ENCODE measurements at regions not wholly inside any gene's neighbourhood (a gene's known extent, or its start where the extent isn't known, plus 50 kb on each side); places are given as distances from the start of the nearest gene placed in this dataset.

DNA sequence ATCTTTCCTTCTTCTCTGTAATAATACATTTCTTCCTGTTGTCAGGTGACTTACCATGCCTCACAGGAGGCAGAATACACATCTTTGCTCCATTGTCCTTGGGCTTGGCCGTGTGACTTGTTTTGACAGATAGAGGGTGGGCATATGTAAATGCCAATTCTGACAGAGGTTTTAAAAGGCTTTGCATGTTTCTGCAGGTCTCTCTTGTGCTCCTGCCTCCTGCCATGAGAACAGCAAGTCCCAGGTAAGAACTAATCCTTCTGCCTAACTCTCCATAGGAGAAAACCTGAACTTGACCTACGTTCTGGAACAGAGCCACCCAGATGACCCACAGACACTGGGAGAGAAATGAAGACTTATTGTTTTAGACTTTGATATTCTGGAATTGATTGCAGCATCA, 88.7 kb upstream of the TNFSF11 start:
- H3K27me3 ChIP-seq (ENCODE audit: insufficient read depth, poor library complexity, severe bottlenecking), result no peaks in the 10 kb centered on the region
- no peak for DNase-seq (ENCODE audit: low read depth in 1 of 2, low spot score in 1 of 2)
- no peak overlapping the region for H3K27ac ChIP-seq (replicated peaks)
- TF ChIP-seq SPI1 (IDR thresholded peaks at IDR 0.05; ENCODE audit: borderline replicate concordance, low read depth), result no peak
- no peak for TF ChIP-seq CTCF (IDR thresholded peaks at IDR 0.05; ENCODE audit: insufficient read depth, low read length)
- no peak for TF ChIP-seq GABPA (IDR thresholded peaks at IDR 0.05; ENCODE audit: low read depth)
- TF ChIP-seq, protein P1, sequence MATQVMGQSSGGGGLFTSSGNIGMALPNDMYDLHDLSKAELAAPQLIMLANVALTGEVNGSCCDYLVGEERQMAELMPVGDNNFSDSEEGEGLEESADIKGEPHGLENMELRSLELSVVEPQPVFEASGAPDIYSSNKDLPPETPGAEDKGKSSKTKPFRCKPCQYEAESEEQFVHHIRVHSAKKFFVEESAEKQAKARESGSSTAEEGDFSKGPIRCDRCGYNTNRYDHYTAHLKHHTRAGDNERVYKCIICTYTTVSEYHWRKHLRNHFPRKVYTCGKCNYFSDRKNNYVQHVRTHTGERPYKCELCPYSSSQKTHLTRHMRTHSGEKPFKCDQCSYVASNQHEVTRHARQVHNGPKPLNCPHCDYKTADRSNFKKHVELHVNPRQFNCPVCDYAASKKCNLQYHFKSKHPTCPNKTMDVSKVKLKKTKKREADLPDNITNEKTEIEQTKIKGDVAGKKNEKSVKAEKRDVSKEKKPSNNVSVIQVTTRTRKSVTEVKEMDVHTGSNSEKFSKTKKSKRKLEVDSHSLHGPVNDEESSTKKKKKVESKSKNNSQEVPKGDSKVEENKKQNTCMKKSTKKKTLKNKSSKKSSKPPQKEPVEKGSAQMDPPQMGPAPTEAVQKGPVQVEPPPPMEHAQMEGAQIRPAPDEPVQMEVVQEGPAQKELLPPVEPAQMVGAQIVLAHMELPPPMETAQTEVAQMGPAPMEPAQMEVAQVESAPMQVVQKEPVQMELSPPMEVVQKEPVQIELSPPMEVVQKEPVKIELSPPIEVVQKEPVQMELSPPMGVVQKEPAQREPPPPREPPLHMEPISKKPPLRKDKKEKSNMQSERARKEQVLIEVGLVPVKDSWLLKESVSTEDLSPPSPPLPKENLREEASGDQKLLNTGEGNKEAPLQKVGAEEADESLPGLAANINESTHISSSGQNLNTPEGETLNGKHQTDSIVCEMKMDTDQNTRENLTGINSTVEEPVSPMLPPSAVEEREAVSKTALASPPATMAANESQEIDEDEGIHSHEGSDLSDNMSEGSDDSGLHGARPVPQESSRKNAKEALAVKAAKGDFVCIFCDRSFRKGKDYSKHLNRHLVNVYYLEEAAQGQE (IDR thresholded peaks at IDR 0.05; ENCODE audit: insufficient replicate concordance, low read depth), result no peak
- no peak for TF ChIP-seq POLR2AphosphoS5 (IDR thresholded peaks at IDR 0.05; ENCODE audit: low read depth)
- H3K4me3 ChIP-seq (replicated peaks; ENCODE audit: insufficient read depth, low read length), result no peak overlapping the region

- no peak overlapping the region for H3K27ac ChIP-seq (replicated peaks)
- no peaks in the 10 kb centered on the region for H3K27me3 ChIP-seq (ENCODE audit: insufficient read depth, poor library complexity, severe bottlenecking)
- no peak overlapping the region for H3K4me3 ChIP-seq (replicated peaks; ENCODE audit: insufficient read depth, low read length)
- TF ChIP-seq GABPA (IDR thresholded peaks at IDR 0.05; ENCODE audit: low read depth) (no peak), CTCF (IDR thresholded peaks at IDR 0.05; ENCODE audit: insufficient read depth, low read length) (no peak), POLR2AphosphoS5 (IDR thresholded peaks at IDR 0.05; ENCODE audit: low read depth) (no peak), SPI1 (IDR thresholded peaks at IDR 0.05; ENCODE audit: borderline replicate concordance, low read depth) (no peak)
- TF ChIP-seq, protein P1 (IDR thresholded peaks at IDR 0.05; ENCODE audit: insufficient replicate concordance, low read depth), result no peak
- DNase-seq (ENCODE audit: low read depth in 1 of 2, low spot score in 1 of 2), result no peak
Measured at GRCh38 chr13:42486711-42487198, 87.2 kb upstream of the TNFSF11 start.

GRCh38 chr13:42487221-42487620, 86.7 kb upstream of the TNFSF11 start:
- Histone ChIP-seq H3K27me3 (ENCODE audit: insufficient read depth, poor library complexity, severe bottlenecking) (no peaks in the 10 kb centered on the region), H3K4me3 (replicated peaks; ENCODE audit: insufficient read depth, low read length) (no peak overlapping the region), H3K27ac (replicated peaks) (no peak overlapping the region)
- DNase-seq (ENCODE audit: low read depth in 1 of 2, low spot score in 1 of 2), result no peak
- TF ChIP-seq GABPA (IDR thresholded peaks at IDR 0.05; ENCODE audit: low read depth) (no peak), POLR2AphosphoS5 (IDR thresholded peaks at IDR 0.05; ENCODE audit: low read depth) (no peak), CTCF (IDR thresholded peaks at IDR 0.05; ENCODE audit: insufficient read depth, low read length) (no peak), SPI1 (IDR thresholded peaks at IDR 0.05; ENCODE audit: borderline replicate concordance, low read depth) (no peak)
- TF ChIP-seq, protein P1 (IDR thresholded peaks at IDR 0.05; ENCODE audit: insufficient replicate concordance, low read depth), result no peak

All from HL-60 (cell line).